ENCODE measurements at regions not wholly inside any gene's neighbourhood (a gene's known extent, or its start where the extent isn't known, plus 50 kb on each side); places are given as distances from the start of the nearest gene placed in this dataset.
"Not testable (repeated sequence)": the region's sequence is repeated elsewhere in the genome, so short reads cannot be mapped to it uniquely, and the experiment has no call there.

GRCh38 chr1:99404399-99404798 lies 140.1 kb downstream of the PLPPR4 start:
- TF ChIP-seq FOXK2 (IDR thresholded peaks at IDR 0.05); SUZ12 (IDR thresholded peaks at IDR 0.05); ELF4 (IDR thresholded peaks at IDR 0.05); FOXA1 (IDR thresholded peaks at IDR 0.05); FOXM1 (IDR thresholded peaks at IDR 0.05; ENCODE audit: borderline replicate concordance); HDGF (IDR thresholded peaks at IDR 0.05; ENCODE audit: borderline replicate concordance); ZNF384 (IDR thresholded peaks at IDR 0.05); ARNT (IDR thresholded peaks at IDR 0.05); TARDBP (IDR thresholded peaks at IDR 0.05); PKNOX1 (IDR thresholded peaks at IDR 0.05): not testable (repeated sequence)
